IMR-90 (cell line): ENCODE measurements at regions not wholly inside any gene's neighbourhood (a gene's known extent, or its start where the extent isn't known, plus 50 kb on each side); places are given as distances from the start of the nearest gene placed in this dataset.

ENCODE experiments used
- ATAC-seq: fragments of 200-7000 bp; cut with Tn5 transposase; 2 replicates; pipeline ENCODE4 v1.9.1; 2020; ENCODE audit warnings: low read depth, mild to moderate bottlenecking, moderate library complexity
- BruUV-seq: library from RNA; stranded (reverse); fragments of 400-500 nt; replicated peaks from 2 replicates; lab custom pipeline; 2021; lab: Mats Ljungman, UMichigan
- CTCF ChIA-PET: fragments of 300-600 bp; formaldehyde crosslinking; extraction: SDS; loops from one replicate; lab custom pipeline; 2021; ENCODE audit warnings: antibody characterized with exemption; lab: Yijun Ruan, JAX
- POLR2A ChIA-PET: fragments of 300-600 bp; sonication (Branson Sonifier 250); formaldehyde crosslinking; loops from one replicate; lab custom pipeline; 2022; ENCODE audit warnings: antibody characterized with exemption; ENCODE audit not compliant: unreplicated experiment; lab: Charles Lee
- DNase-seq: peaks from one replicate; pipeline ENCODE4 v3.0.0; 2013
- H2AFZ ChIP-seq: replicated peaks from 2 replicates; pipeline ENCODE3; 2013; ENCODE audit warnings: low read length, mild to moderate bottlenecking; ENCODE audit not compliant: poor library complexity
- H2AK5ac ChIP-seq: 2 replicates; pipeline ENCODE4 v1.6.1; 2013; ENCODE audit warnings: low read depth, low read length, inconsistent platforms
- H2AK9ac ChIP-seq: replicated peaks from 2 replicates; pipeline ENCODE3; 2013; ENCODE audit warnings: mild to moderate bottlenecking, low read depth, low read length, moderate library complexity; ENCODE audit not compliant: poor library complexity
- H2BK120ac ChIP-seq: 2 replicates; pipeline ENCODE4 v1.6.1; 2013; ENCODE audit warnings: low read depth, low read length, inconsistent platforms
- H2BK15ac ChIP-seq: 3 replicates; pipeline ENCODE4 v1.6.1; 2013; ENCODE audit warnings: low read depth, low read length, inconsistent platforms
- H2BK20ac ChIP-seq: 2 replicates; pipeline ENCODE4 v1.6.1; 2013; ENCODE audit warnings: low read depth, mild to moderate bottlenecking, inconsistent platforms, low read length, moderate library complexity
- H2BK5ac ChIP-seq: 2 replicates; pipeline ENCODE4 v1.6.1; 2013; ENCODE audit warnings: mild to moderate bottlenecking, low read depth, low read length, inconsistent platforms; ENCODE audit not compliant: poor library complexity, severe bottlenecking
- H3K14ac ChIP-seq: replicated peaks from 2 replicates; pipeline ENCODE4 v1.6.1; 2013; ENCODE audit warnings: low read depth, low read length, inconsistent platforms
- H3K18ac ChIP-seq: 2 replicates; pipeline ENCODE4 v1.6.1; 2013; ENCODE audit warnings: low read depth, low read length, control low read depth
- H3K23ac ChIP-seq: 2 replicates; pipeline ENCODE4 v1.6.1; 2013; ENCODE audit warnings: low read depth, low read length, inconsistent platforms
- H3K27ac ChIP-seq: 2 replicates; pipeline ENCODE4 v1.5.1; 2013; ENCODE audit warnings: mild to moderate bottlenecking, control low read depth, low read length; ENCODE audit not compliant: insufficient read depth
- H3K27me3 ChIP-seq: 2 replicates; pipeline ENCODE4 v1.6.1; 2013; ENCODE audit warnings: low read length; ENCODE audit not compliant: control insufficient read depth, insufficient read depth
- H3K36me3 ChIP-seq: 2 replicates; pipeline ENCODE4 v1.6.1; 2013; ENCODE audit warnings: low read length, mixed read lengths; ENCODE audit not compliant: control insufficient read depth, insufficient read depth
- H3K4ac ChIP-seq: 2 replicates; pipeline ENCODE4 v1.6.1; 2013; ENCODE audit warnings: low read depth, low read length, inconsistent platforms
- H3K4me1 ChIP-seq: 2 replicates; pipeline ENCODE4 v1.6.1; 2013; ENCODE audit warnings: low read length, mixed read lengths; ENCODE audit not compliant: control insufficient read depth, insufficient read depth
- H3K4me2 ChIP-seq: 2 replicates; pipeline ENCODE4 v1.6.1; 2013; ENCODE audit warnings: low read depth, mild to moderate bottlenecking, control low read depth, low read length, moderate library complexity
- H3K4me3 ChIP-seq: 2 replicates; pipeline ENCODE4 v1.5.1; 2013; ENCODE audit warnings: low read depth, mild to moderate bottlenecking, control low read depth, low read length, moderate library complexity; ENCODE audit not compliant: insufficient read depth
- H3K56ac ChIP-seq: 2 replicates; pipeline ENCODE4 v1.6.1; 2013; ENCODE audit warnings: low read length, inconsistent platforms; ENCODE audit not compliant: insufficient read depth; ENCODE audit errors: extremely low read depth
- H3K79me1 ChIP-seq, 2 experiments: 2 replicates each; pipeline ENCODE4 v1.6.1; 2013; ENCODE audit warnings: low read length in 2 of 2, inconsistent platforms in 1 of 2, low read depth in 1 of 2
- H3K9ac ChIP-seq: 2 replicates; pipeline ENCODE4 v1.6.1; 2013; ENCODE audit warnings: low read depth, low read length, control low read depth
- H3K9me1 ChIP-seq: 2 replicates; pipeline ENCODE4 v1.6.1; 2013; ENCODE audit warnings: low read length, inconsistent platforms; ENCODE audit not compliant: insufficient read depth
- H3K9me3 ChIP-seq: 2 replicates; pipeline ENCODE4 v1.6.1; 2013; ENCODE audit warnings: low read length; ENCODE audit not compliant: control insufficient read depth, insufficient read depth
- H4K20me1 ChIP-seq: 2 replicates; pipeline ENCODE4 v1.6.1; 2013; ENCODE audit warnings: low read length, inconsistent platforms; ENCODE audit not compliant: insufficient read depth
- H4K5ac ChIP-seq: 2 replicates; pipeline ENCODE4 v1.6.1; 2013; ENCODE audit warnings: mild to moderate bottlenecking, low read depth, low read length, control low read depth
- H4K8ac ChIP-seq, 2 experiments: 2 replicates each; pipeline ENCODE4 v1.6.1; 2013; ENCODE audit warnings: low read depth in 2 of 2, low read length in 2 of 2, control low read depth in 1 of 2, inconsistent platforms in 1 of 2
- H4K91ac ChIP-seq: 2 replicates; pipeline ENCODE4 v1.6.1; 2013; ENCODE audit warnings: low read depth, low read length, inconsistent platforms; ENCODE audit not compliant: insufficient read depth
- BHLHE40 ChIP-seq: fragments of 150-350 bp; IDR thresholded peaks from 2 replicates; pipeline ENCODE4 v1.6.1; 2016; ENCODE audit warnings: mild to moderate bottlenecking, low read depth, low read length
- CHD1 ChIP-seq: IDR thresholded peaks from 2 replicates; pipeline ENCODE4 v1.6.1; 2012; ENCODE audit warnings: low read depth, low read length, improper control_type of control experiment
- FOS ChIP-seq: fragments of 150-350 bp; IDR thresholded peaks from 2 replicates; pipeline ENCODE4 v1.6.1; 2016; ENCODE audit warnings: low read depth, low read length
- MXI1 ChIP-seq: IDR thresholded peaks from 2 replicates; pipeline ENCODE4 v1.6.1; 2012; ENCODE audit warnings: low read depth, mild to moderate bottlenecking, low read length, moderate library complexity, borderline replicate concordance
- WGBS, 2 experiments: methylation state at CpG; one replicate each; pipeline versions ENCODE4 v1.1.5 to v1.1.7; 2013; ENCODE audit warnings: missing lambda C conversion rate in 2 of 2; ENCODE audit not compliant: insufficient read length in 1 of 2; ENCODE audit errors: extremely low coverage in 2 of 2; 5-methylcytosine and 5-hydroxymethylcytosine counted together
- dilution Hi-C: fragments of 300-500 bp; cut with HindIII; formaldehyde crosslinking; loops from one replicate; pipeline ENCODE4 v1.14.3; 2018; ENCODE audit warnings: low sequenced_read_pairs; ENCODE audit not compliant: unreplicated experiment
- in situ Hi-C: fragments of 300-500 bp; cut with MboI; formaldehyde crosslinking; loops from 3 replicates; pipeline ENCODE4 v1.14.3; 2019; ENCODE audit warnings: low sequenced_read_pairs, inconsistent platforms, mixed read lengths
- intact Hi-C: fragments of 100-400 bp; cut with micrococcal nuclease; formaldehyde crosslinking; loops from 2 replicates; pipeline ENCODE4 v1.10.0; 2022

- DNase-seq, result no peak
- Histone ChIP-seq H2BK15ac (no peak overlapping the region), H3K18ac (no peak overlapping the region), H4K5ac (no peak overlapping the region), H3K9me1 (no peaks in the 10 kb centered on the region), H2AFZ (no peak overlapping the region), H3K23ac (no peak overlapping the region), H3K56ac (no peak overlapping the region), H3K14ac (no peak overlapping the region), H3K4me2 (no peak overlapping the region), H2BK20ac (no peak overlapping the region), H3K9ac (no peak overlapping the region), H2BK5ac (no peak overlapping the region), H3K9me3 (no peaks in the 10 kb centered on the region), H4K20me1 (no peaks in the 10 kb centered on the region), H3K4ac (no peak overlapping the region), H4K91ac (no peak overlapping the region), H3K4me3 (no peak overlapping the region), H4K8ac (no peak overlapping the region), H3K27ac (no peak overlapping the region), H2AK5ac (no peak overlapping the region), H2BK120ac (no peak overlapping the region), H3K4me1 (no peaks in the 10 kb centered on the region), H3K79me1 (no peaks in the 10 kb centered on the region), H3K36me3 (no peaks in the 10 kb centered on the region), H2AK9ac (no peak overlapping the region), H3K27me3 (no peaks in the 10 kb centered on the region)
- no CpG with 5 or more reads among the region's 4 CpGs for WGBS, 2 experiments
- ChIA-PET POLR2A (no interaction called here), CTCF (no interaction called here)
- intact Hi-C loops, result no loop called here
- no TSS peak for BruUV-seq
- no peak for TF ChIP-seq CHD1
- no peak for TF ChIP-seq BHLHE40
- TF ChIP-seq MXI1, result no peak
- no peak for TF ChIP-seq FOS
- dilution Hi-C loops, result no loop called here
- ATAC-seq, result no peak
- in situ Hi-C loops, result no loop called here
These were observed 521.0 kb upstream of the IGFBP7 start for GRCh38 chr4:57631147-57631546.
